ENCODE measurements at regions not wholly inside any gene's neighbourhood (a gene's known extent, or its start where the extent isn't known, plus 50 kb on each side); places are given as distances from the start of the nearest gene placed in this dataset.
"Not testable (repeated sequence)": the region's sequence is repeated elsewhere in the genome, so short reads cannot be mapped to it uniquely, and the experiment has no call there.

- Histone ChIP-seq H2AFZ (ENCODE audit: control insufficient read depth, low read length) (no peak overlapping the region), H4K20me1 (ENCODE audit: control insufficient read depth, extremely low read depth, insufficient read depth, low read length) (no peaks in the 10 kb centered on the region), H3K27ac (ENCODE audit: control insufficient read depth, insufficient read depth, low read length) (no peak overlapping the region), H3K4me1 (ENCODE audit: control insufficient read depth, extremely low read depth, insufficient read depth, low read length) (no peaks in the 10 kb centered on the region), H3K9me3 (ENCODE audit: control insufficient read depth, low read depth, low read length) (no peaks in the 10 kb centered on the region), H3K27me3 (ENCODE audit: control insufficient read depth, extremely low read depth, insufficient read depth, low read length) (no peaks in the 10 kb centered on the region), H3K36me3 (ENCODE audit: control insufficient read depth in 2 of 2, extremely low read depth in 1 of 2, insufficient read depth in 2 of 2, low read length in 2 of 2) (no peaks in the 10 kb centered on the region), H3K79me2 (ENCODE audit: control insufficient read depth, insufficient read depth, low read length) (no peaks in the 10 kb centered on the region), H3K4me3 (ENCODE audit: control insufficient read depth in 2 of 3, extremely low read depth in 1 of 3, insufficient read depth in 2 of 3, low read depth in 1 of 3, low read length in 3 of 3) (no peak overlapping the region), H3K9me1 (ENCODE audit: control insufficient read depth, extremely low read depth, insufficient read depth, low read length) (no peaks in the 10 kb centered on the region), H3K4me2 (ENCODE audit: control insufficient read depth, extremely low read depth, insufficient read depth, low read depth, low read length) (no peak overlapping the region), H3K9ac (ENCODE audit: control insufficient read depth, extremely low read depth, insufficient read depth, low read length) (no peak overlapping the region)
- dilution Hi-C loops (cut with MboI; ENCODE audit: extremely low pct_ligation_motif_present, low sequenced_read_pairs) = no loop called here
- TF ChIP-seq, protein P1, sequence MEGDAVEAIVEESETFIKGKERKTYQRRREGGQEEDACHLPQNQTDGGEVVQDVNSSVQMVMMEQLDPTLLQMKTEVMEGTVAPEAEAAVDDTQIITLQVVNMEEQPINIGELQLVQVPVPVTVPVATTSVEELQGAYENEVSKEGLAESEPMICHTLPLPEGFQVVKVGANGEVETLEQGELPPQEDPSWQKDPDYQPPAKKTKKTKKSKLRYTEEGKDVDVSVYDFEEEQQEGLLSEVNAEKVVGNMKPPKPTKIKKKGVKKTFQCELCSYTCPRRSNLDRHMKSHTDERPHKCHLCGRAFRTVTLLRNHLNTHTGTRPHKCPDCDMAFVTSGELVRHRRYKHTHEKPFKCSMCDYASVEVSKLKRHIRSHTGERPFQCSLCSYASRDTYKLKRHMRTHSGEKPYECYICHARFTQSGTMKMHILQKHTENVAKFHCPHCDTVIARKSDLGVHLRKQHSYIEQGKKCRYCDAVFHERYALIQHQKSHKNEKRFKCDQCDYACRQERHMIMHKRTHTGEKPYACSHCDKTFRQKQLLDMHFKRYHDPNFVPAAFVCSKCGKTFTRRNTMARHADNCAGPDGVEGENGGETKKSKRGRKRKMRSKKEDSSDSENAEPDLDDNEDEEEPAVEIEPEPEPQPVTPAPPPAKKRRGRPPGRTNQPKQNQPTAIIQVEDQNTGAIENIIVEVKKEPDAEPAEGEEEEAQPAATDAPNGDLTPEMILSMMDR (optimal IDR thresholded peaks at IDR 0.05 in 1 of 3, IDR thresholded peaks at IDR 0.05 in 1 of 3, conservative IDR thresholded peaks at IDR 0.05 in 1 of 3; ENCODE audit: extremely low read depth in 1 of 3, insufficient read depth in 2 of 3, low read length in 3 of 3) = no peak
- no peak for TF ChIP-seq EZH2 (IDR thresholded peaks at IDR 0.05; ENCODE audit: low read length)
- DNase-seq (ENCODE audit: low read depth, low spot score) (no peak), FAIRE-seq (no peak)
Measured at GRCh38 chr7:145350334-145350733, 514.5 kb upstream of the TPK1 start.

DNA sequence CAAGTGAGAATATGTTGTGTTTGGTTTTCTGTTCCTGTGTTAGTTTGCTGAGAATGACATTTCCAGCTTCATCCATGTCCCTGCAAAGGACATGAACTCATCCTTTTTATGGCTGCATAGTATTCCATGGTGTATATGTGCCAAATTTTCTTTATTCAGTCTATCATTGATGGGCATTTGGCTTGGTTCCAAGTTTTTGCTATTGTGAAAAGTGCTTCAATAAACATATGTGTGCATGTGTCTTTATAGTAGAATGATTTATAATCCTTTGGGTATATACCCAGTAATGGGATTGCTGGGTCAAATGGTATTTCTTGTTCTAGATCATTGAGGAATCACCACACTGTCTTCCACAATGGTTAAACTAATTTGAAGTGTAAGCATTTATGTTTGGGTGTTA, 513.6 kb upstream of the TPK1 start:
- H3K27ac ChIP-seq (ENCODE audit: control insufficient read depth, insufficient read depth, low read length); H3K4me2 ChIP-seq (ENCODE audit: control insufficient read depth, extremely low read depth, insufficient read depth, low read depth, low read length); H3K36me3 ChIP-seq (ENCODE audit: control insufficient read depth in 2 of 2, extremely low read depth in 1 of 2, insufficient read depth in 2 of 2, low read length in 2 of 2); H3K4me1 ChIP-seq (ENCODE audit: control insufficient read depth, extremely low read depth, insufficient read depth, low read length); H2AFZ ChIP-seq (ENCODE audit: control insufficient read depth, low read length); H4K20me1 ChIP-seq (ENCODE audit: control insufficient read depth, extremely low read depth, insufficient read depth, low read length); H3K9me3 ChIP-seq (ENCODE audit: control insufficient read depth, low read depth, low read length); DNase-seq (ENCODE audit: low read depth, low spot score); FAIRE-seq; dilution Hi-C loops (cut with MboI; ENCODE audit: extremely low pct_ligation_motif_present, low sequenced_read_pairs); H3K9me1 ChIP-seq (ENCODE audit: control insufficient read depth, extremely low read depth, insufficient read depth, low read length); H3K79me2 ChIP-seq (ENCODE audit: control insufficient read depth, insufficient read depth, low read length); H3K27me3 ChIP-seq (ENCODE audit: control insufficient read depth, extremely low read depth, insufficient read depth, low read length); H3K9ac ChIP-seq (ENCODE audit: control insufficient read depth, extremely low read depth, insufficient read depth, low read length); H3K4me3 ChIP-seq (ENCODE audit: control insufficient read depth in 2 of 3, extremely low read depth in 1 of 3, insufficient read depth in 2 of 3, low read depth in 1 of 3, low read length in 3 of 3): not testable (repeated sequence)

DNA sequence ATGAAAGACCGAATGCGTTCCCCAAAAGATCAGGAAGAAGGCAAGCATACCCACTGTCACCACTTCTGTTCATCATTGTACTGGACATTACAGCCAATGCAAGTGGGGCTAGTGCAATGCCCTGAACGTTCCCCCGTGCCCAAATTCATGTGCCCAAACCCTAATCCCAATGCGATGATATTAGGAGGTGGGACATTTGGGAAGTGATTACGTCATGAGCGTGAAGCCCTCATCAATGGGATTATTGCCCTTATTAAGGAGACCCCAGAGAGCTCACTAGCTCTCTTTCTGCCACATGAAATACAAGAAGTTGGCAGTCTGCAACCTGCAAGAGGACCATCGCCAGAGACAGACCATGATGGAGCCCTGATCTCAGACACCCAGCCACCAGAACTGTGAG, 511.4 kb upstream of the TPK1 start:
- H3K9ac ChIP-seq (ENCODE audit: control insufficient read depth, extremely low read depth, insufficient read depth, low read length) = no peak overlapping the region
- no peaks in the 10 kb centered on the region for H3K9me1 ChIP-seq (ENCODE audit: control insufficient read depth, extremely low read depth, insufficient read depth, low read length)
- H4K20me1 ChIP-seq (ENCODE audit: control insufficient read depth, extremely low read depth, insufficient read depth, low read length) = no peaks in the 10 kb centered on the region
- TF ChIP-seq EZH2 (IDR thresholded peaks at IDR 0.05; ENCODE audit: low read length) = no peak
- TF ChIP-seq, protein P1 (optimal IDR thresholded peaks at IDR 0.05 in 1 of 3, IDR thresholded peaks at IDR 0.05 in 1 of 3, conservative IDR thresholded peaks at IDR 0.05 in 1 of 3; ENCODE audit: extremely low read depth in 1 of 3, insufficient read depth in 2 of 3, low read length in 3 of 3) = no peak
- dilution Hi-C loops (cut with MboI; ENCODE audit: extremely low pct_ligation_motif_present, low sequenced_read_pairs) = no loop called here
- H3K4me3 ChIP-seq (ENCODE audit: control insufficient read depth in 2 of 3, extremely low read depth in 1 of 3, insufficient read depth in 2 of 3, low read depth in 1 of 3, low read length in 3 of 3) = no peak overlapping the region
- H3K27me3 ChIP-seq (ENCODE audit: control insufficient read depth, extremely low read depth, insufficient read depth, low read length) = no peaks in the 10 kb centered on the region
- H3K4me2 ChIP-seq (ENCODE audit: control insufficient read depth, extremely low read depth, insufficient read depth, low read depth, low read length) = no peak overlapping the region
- H3K27ac ChIP-seq (ENCODE audit: control insufficient read depth, insufficient read depth, low read length) = no peak overlapping the region
- no peaks in the 10 kb centered on the region for H3K79me2 ChIP-seq (ENCODE audit: control insufficient read depth, insufficient read depth, low read length)
- no peaks in the 10 kb centered on the region for H3K4me1 ChIP-seq (ENCODE audit: control insufficient read depth, extremely low read depth, insufficient read depth, low read length)
- H2AFZ ChIP-seq (ENCODE audit: control insufficient read depth, low read length) = no peak overlapping the region
- no peaks in the 10 kb centered on the region for H3K36me3 ChIP-seq (ENCODE audit: control insufficient read depth in 2 of 2, extremely low read depth in 1 of 2, insufficient read depth in 2 of 2, low read length in 2 of 2)
- DNase-seq (ENCODE audit: low read depth, low spot score) = no peak
- FAIRE-seq = no peak
- H3K9me3 ChIP-seq (ENCODE audit: control insufficient read depth, low read depth, low read length) = no peaks in the 10 kb centered on the region

Measured in keratinocyte (primary cell).